ENCODE measurements at regions not wholly inside any gene's neighbourhood (a gene's known extent, or its start where the extent isn't known, plus 50 kb on each side); places are given as distances from the start of the nearest gene placed in this dataset.

- Histone ChIP-seq H4K20me1 (ENCODE audit: insufficient read depth, low read length) (no peaks in the 10 kb centered on the region), H3K36me3 (replicated peaks in 1 of 2; ENCODE audit: control insufficient read depth in 1 of 2, insufficient read depth in 2 of 2, low read length in 2 of 2) (no peaks in the 10 kb centered on the region), H3K79me2 (ENCODE audit: insufficient read depth, low read length) (no peaks in the 10 kb centered on the region), H3K4me2 (ENCODE audit: low read depth, low read length) (no peak overlapping the region), H3K9ac (ENCODE audit: insufficient read depth, low read depth, low read length) (no peak overlapping the region), H3K27ac (ENCODE audit: extremely low read length, insufficient read depth, low read length) (no peak overlapping the region), H3K4me3 (replicated peaks in 1 of 3; ENCODE audit: insufficient read depth in 1 of 3, low read depth in 2 of 3, low read length in 3 of 3) (no peak overlapping the region), H2AFZ (ENCODE audit: low read length) (no peak overlapping the region), H3K4me1 (ENCODE audit: insufficient read depth, low read length) (no peaks in the 10 kb centered on the region), H3K9me3 (ENCODE audit: low read length) (no peaks in the 10 kb centered on the region), H3K27me3 (ENCODE audit: control insufficient read depth in 1 of 2, insufficient read depth in 2 of 2, low read length in 2 of 2) (peaks cover 2 to 27% of the 10 kb centered on the region in 2 experiments; a peak in 4 of 5 replicates)
- no peak for DNase-seq (ENCODE audit: low spot score)
- ChIA-PET POLR2A (no interaction called here), CTCF (ENCODE audit: low intra/inter-chr PET ratio, low total read pairs) (no interaction called here)
- in situ Hi-C loops (cut with HindIII; ENCODE audit: extremely low pct_ligation_motif_present, low pct_unique_long_range_greater_than_20kb): no loop called here
- no peak for FAIRE-seq
- intact Hi-C loops (cut with micrococcal nuclease; ENCODE audit: unreplicated experiment): no loop called here
- no peak for ATAC-seq
- no TSS peak for BruUV-seq (replicated peaks)
- no peak for TF ChIP-seq FUBP1 (CRISPR knock-in tag; IDR thresholded peaks at IDR 0.05; ENCODE audit: borderline replicate concordance)
- no peak for TF ChIP-seq HOXA3 (CRISPR knock-in tag; IDR thresholded peaks at IDR 0.05)
- no peak for TF ChIP-seq ZBTB37 (CRISPR knock-in tag; IDR thresholded peaks at IDR 0.05)
- TF ChIP-seq ZNF121 (CRISPR knock-in tag; IDR thresholded peaks at IDR 0.05): no peak
- no peak for TF ChIP-seq GATAD2A (CRISPR knock-in tag; IDR thresholded peaks at IDR 0.05)
- TF ChIP-seq BCLAF1 (IDR thresholded peaks at IDR 0.05): no peak
- no peak for TF ChIP-seq ZSCAN12 (CRISPR knock-in tag; IDR thresholded peaks at IDR 0.05)
- no peak for TF ChIP-seq ZNF362 (CRISPR knock-in tag; IDR thresholded peaks at IDR 0.05; ENCODE audit: borderline replicate concordance)
- TF ChIP-seq CREB1 (IDR thresholded peaks at IDR 0.05): no peak
- TF ChIP-seq CREB1 (CRISPR knock-in tag; IDR thresholded peaks at IDR 0.05): no peak
These were observed 85.8 kb upstream of the NECTIN1 start for GRCh38 chr11:119814766-119815165.

Data from HepG2 (cell line).